Brain microvascular endothelial cell (primary cell): ENCODE measurements at regions not wholly inside any gene's neighbourhood (a gene's known extent, or its start where the extent isn't known, plus 50 kb on each side); places are given as distances from the start of the nearest gene placed in this dataset.

ENCODE experiments used
- DNase-seq: peaks from one replicate; pipeline ENCODE4 v3.0.0-alpha.2; 2020
- H3K27ac ChIP-seq: fragments of 250-450 bp; sonication (Bioruptor Pico); 2 replicates; pipeline ENCODE4 v1.5.1; 2020; ENCODE audit warnings: mild to moderate bottlenecking, moderate library complexity
- H3K27me3 ChIP-seq: fragments of 250-450 bp; sonication (Bioruptor Pico); replicated peaks from 2 replicates; pipeline ENCODE4 v1.5.1; 2020; ENCODE audit warnings: mild to moderate bottlenecking
- H3K36me3 ChIP-seq: fragments of 250-450 bp; sonication (Bioruptor Pico); replicated peaks from 2 replicates; pipeline ENCODE4 v1.5.1; 2020; ENCODE audit warnings: mild to moderate bottlenecking
- H3K4me3 ChIP-seq: 2 replicates; pipeline ENCODE4 v1.5.1; 2011; ENCODE audit warnings: low read depth, mild to moderate bottlenecking, control low read depth, low read length, moderate library complexity
- CTCF ChIP-seq: IDR thresholded peaks from 2 replicates; pipeline ENCODE4 v1.5.1; 2011; ENCODE audit warnings: low read depth, mild to moderate bottlenecking, moderate library complexity, low read length, control low read depth, inconsistent platforms; ENCODE audit errors: missing control alignments
- in situ Hi-C: cut with HindIII; loops from 2 replicates; pipeline ENCODE4 v1.10.0; 2017; ENCODE audit warnings: low sequenced_read_pairs, low pct_ligation_motif_present

- no peak for TF ChIP-seq CTCF
- DNase-seq, result no peak
- Histone ChIP-seq H3K27ac (no peak overlapping the region), H3K27me3 (no peaks in the 10 kb centered on the region), H3K36me3 (no peaks in the 10 kb centered on the region), H3K4me3 (no peak overlapping the region)
- in situ Hi-C loops, result no loop called here
These were observed 562.1 kb upstream of the PCDH9 start for GRCh38 chr13:67792151-67792676.

GRCh38 chr13:67791047-67791446, 560.9 kb upstream of the PCDH9 start:
- Histone ChIP-seq H3K27me3 (no peaks in the 10 kb centered on the region), H3K27ac (no peak overlapping the region), H3K4me3 (no peak overlapping the region), H3K36me3 (no peaks in the 10 kb centered on the region)
- in situ Hi-C loops, result no loop called here
- DNase-seq, result no peak
- no peak for TF ChIP-seq CTCF

- Histone ChIP-seq H3K36me3 (no peaks in the 10 kb centered on the region), H3K27ac (no peak overlapping the region), H3K27me3 (no peaks in the 10 kb centered on the region), H3K4me3 (no peak overlapping the region)
- DNase-seq, result no peak
- in situ Hi-C loops, result no loop called here
- no peak for TF ChIP-seq CTCF
These were observed 546.0 kb upstream of the PCDH9 start for GRCh38 chr13:67776151-67776550.

DNA sequence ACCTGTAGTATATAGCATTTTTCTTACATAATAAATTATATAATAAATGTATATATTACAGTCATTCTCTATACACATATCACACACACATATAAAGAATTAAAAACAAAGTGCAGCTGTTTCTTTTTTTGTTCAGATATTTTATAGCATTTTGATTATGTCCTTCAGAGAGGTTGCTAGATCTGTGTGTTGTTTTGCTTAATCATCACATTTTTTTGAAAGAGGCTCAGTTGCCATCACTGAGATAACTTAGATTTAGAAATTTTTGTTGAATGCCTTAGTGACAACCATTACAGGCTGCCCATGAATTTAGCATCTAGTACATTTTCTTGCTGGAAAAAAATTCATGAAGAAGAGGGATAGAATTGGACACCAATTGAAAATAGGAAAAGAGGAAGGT, 545.2 kb upstream of the PCDH9 start:
- Histone ChIP-seq H3K4me3 (no peak overlapping the region), H3K27me3 (no peaks in the 10 kb centered on the region), H3K27ac (no peak overlapping the region), H3K36me3 (no peaks in the 10 kb centered on the region)
- DNase-seq, result no peak
- TF ChIP-seq CTCF, result no peak
- in situ Hi-C loops, result no loop called here

DNA sequence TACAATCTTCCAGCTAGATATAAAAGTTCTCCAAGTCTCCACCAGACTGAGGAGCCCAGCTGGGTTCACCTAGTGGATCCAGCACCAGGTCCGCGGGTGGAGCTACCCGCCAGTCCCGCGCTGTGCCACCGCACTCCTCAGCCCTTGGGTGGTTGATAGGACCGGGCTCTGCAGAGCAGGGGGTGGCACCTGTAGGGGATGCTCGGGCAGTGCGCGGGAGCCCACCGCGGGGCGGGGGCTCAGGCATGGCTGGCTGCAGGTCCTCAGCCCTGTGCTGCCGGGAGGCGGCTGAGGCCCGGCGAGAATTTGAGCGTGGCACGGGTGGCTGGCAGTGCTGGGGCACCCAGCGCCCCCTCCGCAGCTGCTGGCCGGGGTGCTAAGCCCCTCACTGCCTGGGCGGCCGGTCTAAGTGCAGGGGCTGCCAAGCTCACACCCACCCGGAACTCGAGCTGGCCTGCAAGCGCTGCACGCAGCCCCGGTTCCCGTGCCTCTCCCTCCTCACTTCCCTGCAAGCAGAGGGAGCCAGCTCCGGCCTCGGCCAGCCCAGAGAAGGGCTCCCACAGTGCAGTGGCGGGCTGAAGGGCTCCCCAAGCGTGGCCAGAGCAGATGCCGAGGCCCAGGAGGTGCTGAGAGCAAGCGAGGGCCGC, 542.8 kb upstream of the PCDH9 start:
- in situ Hi-C loops, result no loop called here
- Histone ChIP-seq H3K27ac (no peak overlapping the region), H3K36me3 (no peaks in the 10 kb centered on the region)

More for the DNA sequence above, 542.8 kb upstream of the PCDH9 start:
- no peak for TF ChIP-seq CTCF
- no peak overlapping the region for H3K4me3 ChIP-seq
- no peak for DNase-seq
- H3K27me3 ChIP-seq, result no peaks in the 10 kb centered on the region
